Osteoblast (primary cell): ENCODE measurements at regions not wholly inside any gene's neighbourhood (a gene's known extent, or its start where the extent isn't known, plus 50 kb on each side); places are given as distances from the start of the nearest gene placed in this dataset.

ENCODE experiments used
- DNase-seq: peaks from one replicate; pipeline ENCODE4 v3.0.0; 2011; ENCODE audit warnings: low spot score, mixed read lengths; ENCODE audit not compliant: insufficient read length; ENCODE audit errors: missing footprints
- H2AFZ ChIP-seq: 2 replicates; pipeline ENCODE4 v1.6.0; 2011; ENCODE audit warnings: mild to moderate bottlenecking, low read length
- H3K27ac ChIP-seq: 2 replicates; pipeline ENCODE4 v1.5.1; 2011; ENCODE audit warnings: mild to moderate bottlenecking, low read depth, low read length, moderate library complexity
- H3K27me3 ChIP-seq: 2 replicates; pipeline ENCODE4 v1.6.0; 2012; ENCODE audit warnings: mild to moderate bottlenecking, control low read depth, inconsistent platforms, low read length, moderate library complexity; ENCODE audit not compliant: insufficient read depth
- H3K36me3 ChIP-seq: 2 replicates; pipeline ENCODE4 v1.5.1; 2011; ENCODE audit warnings: mild to moderate bottlenecking, low read length, control low read depth, moderate library complexity; ENCODE audit not compliant: insufficient read depth
- H3K4me1 ChIP-seq: 2 replicates; pipeline ENCODE4 v1.5.1; 2011; ENCODE audit warnings: mild to moderate bottlenecking, low read length, control low read depth, moderate library complexity; ENCODE audit not compliant: insufficient read depth
- H3K4me2 ChIP-seq: 2 replicates; pipeline ENCODE4 v1.6.0; 2011; ENCODE audit warnings: mild to moderate bottlenecking, low read length; ENCODE audit not compliant: insufficient read depth
- H3K4me3 ChIP-seq: fragments of 200-600 bp; sonication (generic); 3 replicates; pipeline ENCODE4 v1.5.1; 2012; ENCODE audit warnings: mild to moderate bottlenecking, low read length, inconsistent platforms; ENCODE audit not compliant: insufficient read depth
- H3K79me2 ChIP-seq: 2 replicates; pipeline ENCODE4 v1.6.0; 2012; ENCODE audit warnings: mild to moderate bottlenecking, low read length, control low read depth, inconsistent platforms; ENCODE audit not compliant: insufficient read depth
- H3K9me3 ChIP-seq: 2 replicates; pipeline ENCODE4 v1.5.1; 2011; ENCODE audit warnings: low read depth, low read length, control low read depth
- H4K20me1 ChIP-seq: 2 replicates; pipeline ENCODE4 v1.6.0; 2012; ENCODE audit warnings: mild to moderate bottlenecking, low read length, control low read depth; ENCODE audit not compliant: insufficient read depth
- TF ChIP-seq, protein P1 (sequence below): IDR thresholded peaks from 2 replicates; pipeline ENCODE4 v1.5.1; 2011; ENCODE audit warnings: mild to moderate bottlenecking, low read depth, low read length, moderate library complexity; ENCODE audit errors: extremely low read depth

DNA sequence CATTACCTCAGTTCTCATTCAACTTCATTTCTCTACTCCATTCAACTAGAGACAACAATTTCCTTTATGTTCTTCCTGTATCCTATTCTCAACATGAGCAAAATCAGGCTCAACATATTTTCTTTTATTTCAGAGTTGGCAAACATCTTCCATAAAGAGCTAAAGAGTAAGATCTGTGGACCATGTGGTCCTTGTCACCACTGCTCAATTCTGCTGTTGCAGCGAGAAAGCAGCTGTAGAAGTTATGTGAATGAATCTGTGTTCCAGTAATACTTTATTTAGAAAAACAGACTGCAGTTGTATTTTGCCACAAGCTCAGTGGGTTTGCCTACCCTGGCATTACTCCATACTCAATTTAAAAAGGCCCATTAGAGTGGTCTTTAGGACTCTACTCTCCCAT is 2057.3 kb downstream of the ARAP2 start:
- no peaks in the 10 kb centered on the region for H3K79me2 ChIP-seq
- H2AFZ ChIP-seq = no peak overlapping the region
- DNase-seq = no peak
- no peak overlapping the region for H3K27ac ChIP-seq
- H3K4me3 ChIP-seq = no peak overlapping the region
- TF ChIP-seq, protein P1, sequence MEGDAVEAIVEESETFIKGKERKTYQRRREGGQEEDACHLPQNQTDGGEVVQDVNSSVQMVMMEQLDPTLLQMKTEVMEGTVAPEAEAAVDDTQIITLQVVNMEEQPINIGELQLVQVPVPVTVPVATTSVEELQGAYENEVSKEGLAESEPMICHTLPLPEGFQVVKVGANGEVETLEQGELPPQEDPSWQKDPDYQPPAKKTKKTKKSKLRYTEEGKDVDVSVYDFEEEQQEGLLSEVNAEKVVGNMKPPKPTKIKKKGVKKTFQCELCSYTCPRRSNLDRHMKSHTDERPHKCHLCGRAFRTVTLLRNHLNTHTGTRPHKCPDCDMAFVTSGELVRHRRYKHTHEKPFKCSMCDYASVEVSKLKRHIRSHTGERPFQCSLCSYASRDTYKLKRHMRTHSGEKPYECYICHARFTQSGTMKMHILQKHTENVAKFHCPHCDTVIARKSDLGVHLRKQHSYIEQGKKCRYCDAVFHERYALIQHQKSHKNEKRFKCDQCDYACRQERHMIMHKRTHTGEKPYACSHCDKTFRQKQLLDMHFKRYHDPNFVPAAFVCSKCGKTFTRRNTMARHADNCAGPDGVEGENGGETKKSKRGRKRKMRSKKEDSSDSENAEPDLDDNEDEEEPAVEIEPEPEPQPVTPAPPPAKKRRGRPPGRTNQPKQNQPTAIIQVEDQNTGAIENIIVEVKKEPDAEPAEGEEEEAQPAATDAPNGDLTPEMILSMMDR = no peak
- H3K4me2 ChIP-seq = no peak overlapping the region
- H3K9me3 ChIP-seq = peaks cover 2% of the 10 kb centered on the region
- H3K4me1 ChIP-seq = no peaks in the 10 kb centered on the region
- H3K36me3 ChIP-seq = no peaks in the 10 kb centered on the region
- H4K20me1 ChIP-seq = no peaks in the 10 kb centered on the region
- no peaks in the 10 kb centered on the region for H3K27me3 ChIP-seq

GRCh38 chr4:34191443-34191842 is 2052.9 kb downstream of the ARAP2 start:
- DNase-seq = no peak
- Histone ChIP-seq H2AFZ (no peak overlapping the region), H3K27me3 (no peaks in the 10 kb centered on the region)

GRCh38 chr4:34193451-34194154 is 2050.7 kb downstream of the ARAP2 start:
- TF ChIP-seq, protein P1 = no peak
- no peak overlapping the region for H3K4me2 ChIP-seq
- H3K79me2 ChIP-seq = no peaks in the 10 kb centered on the region
- no peak for DNase-seq
- H3K36me3 ChIP-seq = no peaks in the 10 kb centered on the region
- no peaks in the 10 kb centered on the region for H3K27me3 ChIP-seq
- H3K4me1 ChIP-seq = no peaks in the 10 kb centered on the region
- peaks cover 2% of the 10 kb centered on the region for H3K9me3 ChIP-seq
- no peak overlapping the region for H3K4me3 ChIP-seq
- no peaks in the 10 kb centered on the region for H4K20me1 ChIP-seq
- H2AFZ ChIP-seq = no peak overlapping the region
- H3K27ac ChIP-seq = no peak overlapping the region

More at GRCh38 chr4:34191443-34191842, 2052.9 kb downstream of the ARAP2 start:
- H3K4me3 ChIP-seq = no peak overlapping the region
- peaks cover 2% of the 10 kb centered on the region for H3K9me3 ChIP-seq
- H3K79me2 ChIP-seq = no peaks in the 10 kb centered on the region
- no peaks in the 10 kb centered on the region for H4K20me1 ChIP-seq
- H3K36me3 ChIP-seq = no peaks in the 10 kb centered on the region
- TF ChIP-seq, protein P1 = no peak
- no peak overlapping the region for H3K27ac ChIP-seq
- no peak overlapping the region for H3K4me2 ChIP-seq
- no peaks in the 10 kb centered on the region for H3K4me1 ChIP-seq

DNA sequence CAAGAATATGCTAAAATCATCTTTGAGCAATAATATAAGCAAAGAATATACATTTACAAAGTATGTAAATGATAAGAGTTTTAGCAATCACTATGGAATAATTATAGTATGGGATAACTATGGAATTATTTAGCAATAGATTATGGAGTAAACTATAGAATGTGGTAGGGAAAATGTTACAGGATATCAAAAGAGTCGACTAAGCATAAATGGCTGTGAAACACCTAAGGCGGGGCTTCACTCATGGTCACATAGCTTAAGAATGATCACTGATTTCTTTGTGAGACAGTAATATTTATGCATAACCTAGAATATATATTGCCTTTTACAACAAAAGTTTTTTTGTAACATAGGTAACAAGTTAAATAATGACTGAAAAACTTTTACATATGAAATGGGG is 2049.7 kb downstream of the ARAP2 start:
- no peaks in the 10 kb centered on the region for H3K27me3 ChIP-seq
- peaks cover 2% of the 10 kb centered on the region for H3K9me3 ChIP-seq
- H3K4me2 ChIP-seq = no peak overlapping the region
- H3K4me1 ChIP-seq = no peaks in the 10 kb centered on the region
- H4K20me1 ChIP-seq = no peaks in the 10 kb centered on the region
- H2AFZ ChIP-seq = no peak overlapping the region
- TF ChIP-seq, protein P1 = no peak
- no peaks in the 10 kb centered on the region for H3K79me2 ChIP-seq
- H3K4me3 ChIP-seq = no peak overlapping the region
- no peak for DNase-seq
- no peak overlapping the region for H3K27ac ChIP-seq
- no peaks in the 10 kb centered on the region for H3K36me3 ChIP-seq
